OCI-LY1 (cell line): ENCODE measurements at regions not wholly inside any gene's neighbourhood (a gene's known extent, or its start where the extent isn't known, plus 50 kb on each side); places are given as distances from the start of the nearest gene placed in this dataset.

Experiments used
- H2AFZ ChIP-seq: fragments of 200-600 bp; sonication (generic), shearing (Covaris generic); 2 replicates; pipeline ENCODE4 v1.6.0; 2014; ENCODE audit warnings: antibody characterized with exemption, mild to moderate bottlenecking, low read length
- H3F3A ChIP-seq: fragments of 200-600 bp; sonication (generic), shearing (Covaris generic); 2 replicates; pipeline ENCODE4 v1.6.0; 2014; ENCODE audit warnings: mild to moderate bottlenecking, antibody characterized with exemption, low read length, moderate library complexity; ENCODE audit not compliant: insufficient read depth
- H3K27ac ChIP-seq: fragments of 200-600 bp; sonication (generic); 2 replicates; pipeline ENCODE4 v1.5.1; 2014; ENCODE audit warnings: low read length, mixed run types, mild to moderate bottlenecking, low read depth; ENCODE audit not compliant: poor library complexity, severe bottlenecking
- H3K27me3 ChIP-seq: fragments of 200-600 bp; sonication (generic); 2 replicates; pipeline ENCODE4 v1.6.0; 2014; ENCODE audit warnings: antibody characterized with exemption, mild to moderate bottlenecking, low read length, moderate library complexity; ENCODE audit not compliant: insufficient read depth
- H3K36me3 ChIP-seq: fragments of 200-600 bp; sonication (generic); 2 replicates; pipeline ENCODE4 v1.6.1; 2014; ENCODE audit warnings: mild to moderate bottlenecking, antibody characterized with exemption, low read length, moderate library complexity, mixed read lengths; ENCODE audit not compliant: insufficient read depth
- H3K4me1 ChIP-seq: fragments of 200-600 bp; sonication (generic); 2 replicates; pipeline ENCODE4 v1.5.1; 2014; ENCODE audit warnings: mild to moderate bottlenecking, low read length, moderate library complexity; ENCODE audit not compliant: insufficient read depth, severe bottlenecking
- H3K4me2 ChIP-seq: fragments of 200-600 bp; sonication (generic), shearing (Covaris generic); 2 replicates; pipeline ENCODE4 v1.6.1; 2014; ENCODE audit warnings: low read length
- H3K4me3 ChIP-seq: fragments of 200-600 bp; sonication (generic); 2 replicates; pipeline ENCODE4 v1.5.1; 2014; ENCODE audit warnings: low read length, low read depth, mild to moderate bottlenecking, mixed read lengths; ENCODE audit not compliant: poor library complexity, severe bottlenecking
- H3K79me2 ChIP-seq: fragments of 200-600 bp; shearing (Covaris generic); 2 replicates; pipeline ENCODE4 v1.6.1; 2016; ENCODE audit warnings: mixed run types, low read length, mixed read lengths; ENCODE audit not compliant: insufficient read depth
- H3K9ac ChIP-seq: fragments of 200-600 bp; sonication (generic), shearing (Covaris generic); 2 replicates; pipeline ENCODE4 v1.6.1; 2014; ENCODE audit warnings: mild to moderate bottlenecking, low read length, mixed read lengths
- H3K9me2 ChIP-seq: fragments of 200-600 bp; sonication (generic), shearing (Covaris generic); 2 replicates; pipeline ENCODE4 v1.6.1; 2014; ENCODE audit warnings: low read depth, mild to moderate bottlenecking, low read length, mixed read lengths
- H3K9me3 ChIP-seq: fragments of 200-600 bp; shearing (Covaris generic); 2 replicates; pipeline ENCODE4 v1.6.1; 2014; ENCODE audit warnings: low read length, mixed read lengths
- H4K20me1 ChIP-seq: fragments of 200-600 bp; sonication (generic), shearing (Covaris generic); 2 replicates; pipeline ENCODE4 v1.6.0; 2016; ENCODE audit warnings: mild to moderate bottlenecking, low read length; ENCODE audit not compliant: insufficient read depth
- CTCF ChIP-seq: fragments of 200-600 bp; sonication (generic), shearing (Covaris generic); IDR thresholded peaks from 2 replicates; pipeline ENCODE4 v1.5.1; 2017; ENCODE audit warnings: mild to moderate bottlenecking, antibody characterized with exemption, low read length, moderate library complexity, mixed read lengths
- EZH2 ChIP-seq: fragments of 200-600 bp; sonication (generic), shearing (Covaris generic); IDR thresholded peaks from 2 replicates; pipeline ENCODE4 v1.8.0; 2017; ENCODE audit warnings: borderline replicate concordance, mixed run types, mild to moderate bottlenecking, antibody characterized with exemption, low read length, moderate library complexity, mixed read lengths

DNA sequence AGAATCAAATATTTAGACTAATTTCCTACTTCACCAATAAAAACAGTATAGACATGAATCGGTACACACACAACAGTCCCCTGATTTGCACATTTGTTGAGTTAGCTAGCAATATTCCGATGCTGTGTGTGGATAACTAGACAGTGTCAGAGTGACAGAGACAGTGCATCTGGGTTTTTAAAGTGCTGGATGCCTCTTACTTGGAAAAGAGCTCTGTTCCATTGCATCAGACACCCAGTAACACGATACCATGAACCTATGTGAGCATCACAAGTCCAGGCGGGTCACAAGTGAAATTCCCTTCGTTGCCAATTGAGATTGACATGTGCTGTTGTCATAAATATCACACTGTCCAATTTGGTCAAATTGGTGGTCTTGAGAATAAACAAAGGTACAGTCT is 82.0 kb upstream of the ESRRG start:
- H2AFZ ChIP-seq, result no peak overlapping the region
- no peaks in the 10 kb centered on the region for H4K20me1 ChIP-seq
- TF ChIP-seq CTCF (no peak), EZH2 (no peak)
- H3K4me1 ChIP-seq, result no peaks in the 10 kb centered on the region
- H3K9ac ChIP-seq, result no peak overlapping the region
- H3K4me2 ChIP-seq, result no peak overlapping the region
- H3K9me2 ChIP-seq, result no peaks in the 10 kb centered on the region
- no peaks in the 10 kb centered on the region for H3K79me2 ChIP-seq
- no peak overlapping the region for H3K27ac ChIP-seq
- H3F3A ChIP-seq, result no peaks in the 10 kb centered on the region
- no peaks in the 10 kb centered on the region for H3K36me3 ChIP-seq
- H3K9me3 ChIP-seq, result no peaks in the 10 kb centered on the region
- H3K4me3 ChIP-seq, result no peak overlapping the region
- H3K27me3 ChIP-seq, result no peaks in the 10 kb centered on the region

DNA sequence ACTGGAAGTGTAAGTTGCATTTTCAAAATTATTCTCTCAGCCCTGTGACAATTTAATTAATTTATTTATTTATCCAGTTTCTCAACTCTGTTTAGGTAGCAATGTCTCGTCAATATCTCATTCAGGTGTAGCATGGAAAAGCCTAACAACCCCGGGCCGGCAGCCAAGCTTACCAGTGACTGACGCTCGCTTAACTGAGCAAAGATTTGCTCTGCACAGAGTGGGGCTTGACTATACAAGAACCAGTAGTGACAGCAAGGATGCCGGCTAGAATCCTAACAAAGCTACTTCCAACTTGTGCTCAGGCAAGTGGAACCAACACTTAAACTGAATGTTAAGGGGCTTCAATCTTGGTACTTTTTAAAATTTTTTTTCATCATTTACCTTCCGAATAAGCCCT is 80.9 kb upstream of the ESRRG start:
- no peaks in the 10 kb centered on the region for H3K9me2 ChIP-seq
- no peaks in the 10 kb centered on the region for H4K20me1 ChIP-seq
- no peaks in the 10 kb centered on the region for H3K9me3 ChIP-seq
- no peaks in the 10 kb centered on the region for H3K79me2 ChIP-seq
- H3K4me3 ChIP-seq, result no peak overlapping the region
- no peaks in the 10 kb centered on the region for H3K36me3 ChIP-seq
- H3K4me1 ChIP-seq, result no peaks in the 10 kb centered on the region
- no peak overlapping the region for H2AFZ ChIP-seq
- no peak overlapping the region for H3K9ac ChIP-seq
- H3K27me3 ChIP-seq, result no peaks in the 10 kb centered on the region
- no peaks in the 10 kb centered on the region for H3F3A ChIP-seq
- TF ChIP-seq EZH2 (no peak), CTCF (no peak)
- H3K27ac ChIP-seq, result no peak overlapping the region
- no peak overlapping the region for H3K4me2 ChIP-seq

GRCh38 chr1:216794586-216794985 is 71.4 kb upstream of the ESRRG start:
- Histone ChIP-seq H3K4me2 (no peak overlapping the region), H3F3A (no peaks in the 10 kb centered on the region), H3K79me2 (no peaks in the 10 kb centered on the region), H3K9ac (no peak overlapping the region), H3K27ac (no peak overlapping the region), H4K20me1 (no peaks in the 10 kb centered on the region), H3K36me3 (no peaks in the 10 kb centered on the region), H3K4me3 (no peak overlapping the region), H3K9me2 (no peaks in the 10 kb centered on the region), H3K27me3 (no peaks in the 10 kb centered on the region), H3K4me1 (no peaks in the 10 kb centered on the region), H3K9me3 (no peaks in the 10 kb centered on the region), H2AFZ (no peak overlapping the region)
- TF ChIP-seq EZH2 (no peak), CTCF (no peak)
